ENCODE measurements at regions not wholly inside any gene's neighbourhood (a gene's known extent, or its start where the extent isn't known, plus 50 kb on each side); places are given as distances from the start of the nearest gene placed in this dataset.
"Not testable (repeated sequence)": the region's sequence is repeated elsewhere in the genome, so short reads cannot be mapped to it uniquely, and the experiment has no call there.

DNA sequence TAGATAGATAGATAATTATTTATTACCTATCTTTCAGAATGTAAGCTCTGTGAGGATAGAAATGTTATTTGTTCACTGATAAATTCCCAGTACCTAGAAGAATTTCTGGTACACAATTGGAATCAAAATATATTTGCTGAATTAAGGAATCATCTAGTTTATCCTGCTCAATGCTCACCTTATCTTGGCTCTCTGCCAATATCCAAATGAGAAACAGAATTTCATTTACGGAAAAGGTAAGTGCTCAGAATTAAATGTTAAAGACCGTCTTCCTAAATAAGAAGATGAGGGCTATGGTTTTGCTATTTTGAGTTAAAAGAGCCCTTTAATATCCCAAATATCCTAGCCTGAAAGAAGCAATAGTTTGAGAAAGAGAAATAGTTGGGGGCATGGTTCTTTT, 232.1 kb upstream of the PDE4D start:
- ATAC-seq = no peak
- DNase-seq (ENCODE audit: low spot score in 2 of 2) = no peak
- no peaks in the 10 kb centered on the region for H3K36me3 Mint-ChIP-seq
- H3K27ac Mint-ChIP-seq = no peak overlapping the region
- H3K9me3 Mint-ChIP-seq = peaks cover 16 to 17% of the 10 kb centered on the region in 2 donors

DNA sequence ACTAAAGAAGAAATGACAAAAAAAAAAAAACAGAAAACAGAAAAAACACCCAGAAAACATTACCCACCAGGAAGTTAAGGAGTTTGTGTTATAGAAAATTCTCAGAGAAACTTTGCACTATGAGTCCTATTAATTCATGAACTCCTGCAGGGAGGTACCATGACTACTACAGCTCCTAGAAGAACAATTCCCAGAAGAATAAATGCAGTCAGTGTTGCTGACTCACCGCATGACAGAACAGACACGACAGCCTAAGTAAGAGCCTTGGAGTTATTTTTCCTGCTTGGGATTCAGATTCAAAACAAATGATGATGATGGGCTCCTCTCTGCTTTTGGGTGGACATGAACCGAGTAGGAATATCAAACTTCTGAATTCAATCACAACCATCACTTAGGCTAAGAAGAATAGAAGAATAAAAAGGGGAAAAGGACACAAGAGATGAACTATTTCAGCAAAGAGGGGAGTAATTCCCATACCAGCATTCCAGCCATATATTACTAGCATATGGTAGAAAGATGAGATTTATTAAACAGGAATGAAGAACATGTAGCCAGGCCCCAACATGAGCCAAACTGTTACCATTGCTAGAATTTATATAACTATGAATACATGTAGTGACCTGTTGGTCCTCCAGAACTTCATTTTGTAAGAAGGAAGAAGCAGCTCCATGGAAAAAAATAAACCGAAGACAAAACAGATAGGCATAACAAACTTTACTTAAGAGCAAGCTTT, 209.6 kb upstream of the PDE4D start:
- Mint-ChIP-seq H3K36me3 (no peaks in the 10 kb centered on the region), H3K27ac (no peak overlapping the region), H3K9me3 (peaks cover 0 to 8% of the 10 kb centered on the region in 2 donors)
- DNase-seq (ENCODE audit: low spot score in 2 of 2) = no peak
- ATAC-seq = no peak

DNA sequence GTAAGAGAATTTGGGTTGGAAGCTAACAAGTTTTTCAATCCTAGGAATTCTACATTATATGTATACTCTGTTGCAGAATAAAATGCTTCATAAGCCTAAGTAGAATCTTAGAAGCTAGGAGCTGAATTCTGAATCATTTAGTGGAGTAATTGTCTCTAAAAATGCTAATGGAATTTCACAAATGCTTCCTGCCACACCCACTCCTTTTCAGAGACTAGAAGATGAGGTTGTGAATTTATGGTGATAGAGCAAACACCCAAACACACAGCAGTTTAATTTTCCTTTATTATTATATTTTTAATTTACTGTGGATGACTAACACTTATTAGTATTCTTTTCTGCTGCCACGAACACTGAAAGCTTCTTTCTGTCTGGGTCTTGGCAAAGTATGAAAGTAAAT, 208.0 kb upstream of the PDE4D start:
- H3K9me3 Mint-ChIP-seq = peaks cover 0 to 8% of the 10 kb centered on the region in 2 donors
- no peak for ATAC-seq
- no peak for DNase-seq (ENCODE audit: low spot score in 2 of 2)
- no peaks in the 10 kb centered on the region for H3K36me3 Mint-ChIP-seq
- H3K27ac Mint-ChIP-seq = no peak overlapping the region

DNA sequence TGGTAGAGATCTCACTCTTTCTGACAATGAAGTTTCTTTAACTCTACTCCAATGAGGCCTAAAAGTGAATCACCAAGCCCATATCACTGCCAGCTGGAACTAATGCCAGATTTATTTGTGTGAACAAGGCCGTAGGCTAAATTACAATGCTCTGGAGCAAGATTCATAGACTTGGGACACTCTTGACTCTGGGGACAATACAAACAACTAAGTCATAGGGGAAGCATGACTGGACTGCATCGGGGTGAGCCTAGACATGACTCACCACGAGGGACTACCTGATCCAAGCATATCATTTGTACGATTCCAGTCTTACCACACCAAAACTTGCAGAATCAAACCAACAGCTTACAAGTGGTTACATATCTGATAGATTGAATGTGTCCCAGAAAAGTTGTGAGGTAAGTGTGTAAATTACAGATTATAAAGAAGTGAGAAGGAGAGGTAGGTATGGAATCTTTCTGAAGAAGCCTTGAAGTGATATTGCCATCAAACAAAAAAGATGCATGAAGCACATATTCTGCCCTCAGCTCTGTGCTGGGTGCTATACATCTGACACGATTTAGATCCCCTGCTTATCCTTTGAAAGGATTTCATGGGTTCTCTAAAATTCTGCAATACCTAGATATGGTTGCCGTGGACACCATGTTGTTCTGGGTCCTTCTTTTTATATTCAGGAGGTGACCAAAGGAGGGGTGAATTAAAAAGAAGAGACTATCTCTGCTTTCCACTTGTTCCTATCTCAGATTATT, 199.3 kb upstream of the PDE4D start:
- Mint-ChIP-seq H3K9me3 (peaks cover 8 to 12% of the 10 kb centered on the region in 2 donors), H3K36me3 (no peaks in the 10 kb centered on the region), H3K27ac (no peak overlapping the region)
- ATAC-seq (no peak), DNase-seq (ENCODE audit: low spot score in 2 of 2) (no peak)

DNA sequence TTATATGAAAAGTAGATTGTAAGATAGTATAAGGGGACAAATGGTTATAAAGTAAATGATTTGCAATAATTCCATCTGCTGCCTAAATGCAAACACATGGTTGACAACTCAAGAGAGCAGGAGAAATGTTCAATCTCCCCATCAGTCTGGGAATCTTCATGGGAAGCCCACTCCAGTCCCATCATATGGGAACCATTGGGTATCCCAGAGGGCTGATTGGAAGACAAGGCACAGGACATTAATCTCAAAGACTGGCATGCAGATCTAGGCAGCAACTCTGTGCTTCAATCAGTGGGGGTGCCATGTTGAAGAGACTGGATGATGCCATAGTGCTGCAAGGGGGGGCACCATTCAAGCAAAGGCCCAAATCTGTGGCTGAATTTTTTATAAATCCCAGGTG, 193.1 kb upstream of the PDE4D start:
- DNase-seq (ENCODE audit: low spot score in 2 of 2) = no peak
- Mint-ChIP-seq H3K9me3 (peaks cover 10 to 23% of the 10 kb centered on the region in 2 donors), H3K27ac (no peak overlapping the region), H3K36me3 (no peaks in the 10 kb centered on the region)
- ATAC-seq = no peak

DNA sequence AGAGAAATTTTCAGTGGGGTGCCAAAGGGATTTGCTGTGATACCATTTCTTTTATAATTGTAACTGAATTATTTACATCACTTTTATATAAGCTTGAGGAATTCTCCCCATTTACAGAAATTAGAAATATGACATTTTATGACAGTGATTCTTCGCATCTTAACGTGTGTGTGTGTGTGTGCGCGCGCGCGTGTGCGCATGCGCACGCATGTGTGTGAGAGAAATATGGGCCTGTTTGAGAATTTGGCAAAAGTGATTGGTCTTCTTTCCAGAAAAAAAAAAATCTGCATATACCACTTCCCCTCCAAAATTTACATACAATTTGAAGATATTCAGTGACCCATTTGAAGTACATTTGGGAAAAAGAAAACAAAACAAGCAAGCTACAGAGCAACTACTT, 190.7 kb upstream of the PDE4D start:
- ATAC-seq (no peak), DNase-seq (ENCODE audit: low spot score in 2 of 2) (no peak)
- H3K9me3 Mint-ChIP-seq = peaks cover 22 to 33% of the 10 kb centered on the region in 2 donors
- H3K36me3 Mint-ChIP-seq = no peaks in the 10 kb centered on the region
- no peak overlapping the region for H3K27ac Mint-ChIP-seq

DNA sequence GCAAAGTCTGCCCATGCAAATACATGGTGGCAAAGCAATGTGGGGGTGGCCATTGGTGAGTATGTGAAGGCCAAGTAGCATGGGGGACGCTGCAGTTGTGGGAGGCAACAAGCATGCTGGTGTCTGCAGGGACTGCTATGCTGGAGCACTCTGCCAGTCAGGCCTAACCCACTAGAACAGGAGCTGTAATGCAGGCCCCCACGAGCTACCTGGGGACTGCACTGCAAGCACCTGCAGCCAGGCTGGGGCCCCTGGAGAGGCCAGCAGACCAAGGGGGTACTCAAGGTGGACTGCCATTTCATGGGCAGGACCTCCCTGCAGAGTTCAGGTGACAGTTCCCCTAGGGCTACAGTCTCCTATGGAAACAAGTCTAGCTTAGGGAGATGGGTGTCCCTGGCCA, 183.8 kb upstream of the PDE4D start:
- Mint-ChIP-seq H3K36me3 (peaks cover 0 to 8% of the 10 kb centered on the region in 2 donors), H3K9me3 (peaks cover 43 to 48% of the 10 kb centered on the region in 2 donors), H3K27ac (no peak overlapping the region)
- DNase-seq (ENCODE audit: low spot score in 2 of 2) (no peak), ATAC-seq (no peak)

DNA sequence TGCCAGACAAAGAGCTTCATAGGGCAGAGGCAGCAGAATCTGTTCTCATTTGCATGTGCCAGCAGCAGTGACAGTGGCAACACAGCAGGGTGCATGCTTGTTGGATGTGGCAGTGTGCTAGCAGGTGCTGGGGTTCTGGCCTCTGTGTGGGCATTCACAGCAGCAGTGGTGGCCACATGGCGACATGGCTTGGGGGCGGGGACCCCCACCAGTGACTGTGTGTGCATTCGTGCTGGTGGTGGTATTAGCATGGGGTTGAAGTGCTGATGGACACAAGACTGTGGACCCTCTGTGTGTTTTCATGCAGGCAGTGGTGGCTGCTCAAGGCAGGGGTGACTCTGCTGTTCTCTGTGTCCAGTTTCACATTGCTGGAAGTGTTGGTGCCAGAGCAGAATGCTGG, 183.2 kb upstream of the PDE4D start:
- ATAC-seq (no peak), DNase-seq (ENCODE audit: low spot score in 2 of 2) (no peak)
- no peak overlapping the region for H3K27ac Mint-ChIP-seq
- peaks cover 44% of the 10 kb centered on the region in 2 donors for H3K9me3 Mint-ChIP-seq
- peaks cover 0 to 8% of the 10 kb centered on the region in 2 donors for H3K36me3 Mint-ChIP-seq

DNA sequence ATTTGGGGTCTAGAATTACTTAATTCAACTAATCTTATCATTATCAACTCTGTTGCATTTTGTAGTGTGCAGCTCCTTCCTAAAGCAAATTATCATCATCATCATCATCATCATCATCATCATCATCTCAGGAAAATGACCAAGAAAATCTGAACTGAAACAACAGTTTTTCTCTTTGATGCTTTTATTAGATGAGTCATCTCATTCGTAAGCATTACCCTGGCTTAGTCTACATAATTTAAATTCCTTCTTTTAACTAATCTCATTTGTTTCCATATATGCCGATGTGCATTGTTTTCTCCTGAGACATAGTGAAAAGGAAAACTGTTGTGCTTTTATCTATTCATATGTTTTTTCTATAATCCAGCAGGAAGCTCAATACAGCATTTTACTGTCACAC, 173.0 kb upstream of the PDE4D start:
- no peak for DNase-seq (ENCODE audit: low spot score in 2 of 2)
- H3K9me3 Mint-ChIP-seq = peaks cover 4 to 21% of the 10 kb centered on the region in 2 donors
- no peaks in the 10 kb centered on the region for H3K36me3 Mint-ChIP-seq
- H3K27ac Mint-ChIP-seq = no peak overlapping the region
- ATAC-seq = no peak

DNA sequence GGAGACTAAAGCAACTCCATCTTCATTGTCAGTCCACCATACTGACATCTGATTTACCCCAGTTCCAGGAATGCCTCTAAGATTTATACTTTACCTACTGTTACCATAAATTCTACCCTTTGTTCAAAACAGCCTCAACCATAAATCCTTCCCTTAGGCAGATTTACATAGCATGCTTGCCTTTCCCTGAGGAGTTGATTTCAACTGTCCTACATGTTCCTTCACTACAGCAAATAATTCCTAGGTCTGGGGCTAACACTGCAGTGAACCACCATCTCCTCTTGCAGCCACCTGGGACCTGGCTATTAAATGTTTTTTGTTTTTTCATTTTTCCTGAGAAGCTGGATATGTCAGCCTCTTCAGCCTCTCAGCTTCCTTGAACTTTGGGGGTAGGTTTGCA, 166.9 kb upstream of the PDE4D start:
- Mint-ChIP-seq H3K27ac (no peak overlapping the region), H3K9me3 (peaks cover 13% of the 10 kb centered on the region in 2 donors), H3K36me3 (no peaks in the 10 kb centered on the region)
- DNase-seq (ENCODE audit: low spot score in 2 of 2) (no peak), ATAC-seq (no peak)

DNA sequence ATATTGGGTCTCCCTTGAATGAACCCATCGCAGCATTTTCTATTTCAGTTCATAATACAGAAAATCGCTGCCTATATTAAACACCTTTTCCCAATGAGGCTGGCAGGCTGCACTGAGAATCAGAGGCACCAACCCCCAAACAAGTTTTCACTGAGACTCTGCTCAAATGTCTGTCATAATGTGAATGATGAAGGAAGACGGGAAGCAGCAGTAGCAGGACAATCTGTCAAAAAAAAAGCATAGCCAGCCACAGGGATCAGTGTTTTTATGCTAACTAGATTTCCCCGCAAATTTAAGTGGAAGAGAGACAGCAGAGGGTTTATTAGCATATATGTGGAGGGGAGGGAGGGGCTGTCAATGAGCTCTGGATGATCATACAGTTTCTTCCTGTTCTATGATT, 162.7 kb upstream of the PDE4D start:
- ATAC-seq = no peak
- Mint-ChIP-seq H3K9me3 (peaks cover 5 to 13% of the 10 kb centered on the region in 2 donors), H3K27ac (no peak overlapping the region), H3K36me3 (no peaks in the 10 kb centered on the region)
- DNase-seq (ENCODE audit: low spot score in 2 of 2) = no peak

DNA sequence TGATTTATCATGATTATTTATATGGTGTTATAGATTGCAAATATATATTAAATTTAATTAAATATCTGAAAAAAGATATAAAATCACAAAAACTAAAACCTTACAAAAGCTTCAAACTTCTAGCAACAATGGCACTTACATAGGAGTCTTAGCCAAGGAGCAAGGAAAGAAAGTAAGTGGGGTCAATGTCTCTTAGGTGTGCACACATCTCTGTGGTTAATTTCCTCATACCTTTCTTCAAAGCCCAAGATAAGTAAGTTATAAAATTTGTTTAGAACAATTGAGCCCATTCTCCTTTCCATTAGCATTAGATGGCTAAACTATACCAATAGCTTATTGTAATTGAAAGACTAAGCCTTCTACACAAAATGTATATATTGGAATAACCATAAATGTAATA, 161.6 kb upstream of the PDE4D start:
- no peak overlapping the region for H3K27ac Mint-ChIP-seq
- DNase-seq (ENCODE audit: low spot score in 2 of 2) (no peak), ATAC-seq (no peak)
- peaks cover 7 to 15% of the 10 kb centered on the region in 2 donors for H3K9me3 Mint-ChIP-seq
- peaks cover 0 to 7% of the 10 kb centered on the region in 2 donors for H3K36me3 Mint-ChIP-seq

DNA sequence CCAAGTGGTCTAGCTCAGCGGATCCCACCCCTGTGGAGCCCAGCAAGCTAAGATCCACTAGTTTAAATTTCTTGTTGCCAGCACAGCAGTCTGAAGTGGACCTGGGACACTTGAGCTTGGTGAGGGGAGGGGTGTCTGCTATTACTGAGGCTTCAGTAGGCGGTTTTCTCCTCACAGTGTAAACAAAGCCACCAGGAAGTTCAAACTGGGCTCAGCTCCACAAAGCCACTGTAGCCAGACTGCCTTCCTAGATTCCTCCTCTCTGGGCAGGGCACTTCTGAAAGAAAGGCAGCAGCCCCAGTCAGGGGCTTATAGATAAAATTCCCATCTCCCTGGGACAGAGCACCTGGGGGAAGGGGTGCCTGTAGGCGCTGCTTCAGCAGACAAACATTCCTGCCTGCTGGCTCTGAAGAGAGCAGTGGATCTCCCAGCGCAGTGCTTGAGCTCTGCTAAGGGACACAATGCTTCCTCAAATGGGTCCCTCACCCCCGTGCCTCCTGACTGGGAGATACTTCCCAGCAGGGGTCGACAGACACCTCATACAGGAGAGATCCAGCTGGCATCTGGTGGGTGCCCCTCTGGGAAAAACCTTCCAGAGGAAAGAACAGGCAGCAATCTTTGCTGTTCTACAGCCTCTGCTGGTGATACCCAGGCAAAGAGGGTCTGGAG, 148.6 kb upstream of the PDE4D start:
- not testable (repeated sequence) for H3K36me3 Mint-ChIP-seq; ATAC-seq; DNase-seq (ENCODE audit: low spot score in 2 of 2); H3K9me3 Mint-ChIP-seq; H3K27ac Mint-ChIP-seq

DNA sequence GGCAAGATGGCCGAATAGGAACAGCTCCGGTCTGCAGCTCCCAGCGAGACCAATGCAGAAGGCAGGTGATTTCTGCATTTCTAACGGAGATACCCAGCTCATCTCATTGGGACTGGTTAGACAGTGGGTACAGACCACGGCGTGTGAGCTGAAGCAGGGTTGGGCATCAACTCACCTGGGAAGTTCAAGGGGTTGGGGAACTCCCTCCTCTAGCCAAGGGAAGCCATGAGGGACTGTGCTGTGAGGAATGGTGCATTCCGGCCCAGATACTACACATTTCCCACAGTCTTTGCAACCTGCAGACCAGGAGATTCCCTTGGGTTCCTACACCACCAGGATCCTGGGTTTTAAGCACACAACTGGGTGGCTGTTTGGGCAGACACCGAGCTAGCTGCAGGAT, 148.0 kb upstream of the PDE4D start:
- H3K9me3 Mint-ChIP-seq; H3K27ac Mint-ChIP-seq; DNase-seq (ENCODE audit: low spot score in 2 of 2); ATAC-seq; H3K36me3 Mint-ChIP-seq: not testable (repeated sequence)

DNA sequence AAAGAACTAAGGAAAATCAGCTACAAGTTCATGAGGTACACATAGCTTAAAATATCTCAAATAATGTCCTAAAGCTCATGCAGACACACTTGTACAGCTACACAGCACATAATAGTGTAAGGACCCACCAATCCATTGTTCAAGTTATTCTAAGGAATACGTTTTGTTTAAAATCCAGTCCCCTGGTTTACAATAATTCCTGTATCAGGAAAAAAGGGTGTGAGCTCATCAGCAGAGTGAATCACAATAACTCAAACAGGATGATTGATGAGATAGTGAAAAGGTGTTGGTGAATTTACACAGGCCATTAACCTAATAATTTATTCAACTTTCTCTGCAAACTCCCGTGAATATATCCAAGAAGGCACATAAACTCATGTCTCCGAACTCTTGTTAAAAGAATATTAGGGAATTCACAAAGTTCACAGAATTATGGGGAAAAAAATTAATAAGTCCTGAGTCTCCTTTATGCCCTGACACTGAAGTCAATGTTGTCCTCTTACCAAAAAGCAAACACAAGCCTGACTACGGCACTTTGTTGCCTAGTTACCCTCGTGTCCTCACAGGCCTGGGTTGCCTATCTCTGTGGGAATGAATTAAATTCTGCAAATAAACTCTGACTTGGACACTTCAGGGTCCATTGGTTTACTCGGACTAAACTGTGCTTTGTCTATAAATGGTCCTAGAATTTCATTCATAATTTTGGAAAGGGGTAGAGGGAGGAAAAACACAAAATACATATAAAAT, 142.8 kb upstream of the PDE4D start:
- H3K9me3 Mint-ChIP-seq = peaks cover 5 to 10% of the 10 kb centered on the region in 2 donors
- H3K27ac Mint-ChIP-seq = no peak overlapping the region
- no peaks in the 10 kb centered on the region for H3K36me3 Mint-ChIP-seq
- ATAC-seq (no peak), DNase-seq (ENCODE audit: low spot score in 2 of 2) (no peak)

DNA sequence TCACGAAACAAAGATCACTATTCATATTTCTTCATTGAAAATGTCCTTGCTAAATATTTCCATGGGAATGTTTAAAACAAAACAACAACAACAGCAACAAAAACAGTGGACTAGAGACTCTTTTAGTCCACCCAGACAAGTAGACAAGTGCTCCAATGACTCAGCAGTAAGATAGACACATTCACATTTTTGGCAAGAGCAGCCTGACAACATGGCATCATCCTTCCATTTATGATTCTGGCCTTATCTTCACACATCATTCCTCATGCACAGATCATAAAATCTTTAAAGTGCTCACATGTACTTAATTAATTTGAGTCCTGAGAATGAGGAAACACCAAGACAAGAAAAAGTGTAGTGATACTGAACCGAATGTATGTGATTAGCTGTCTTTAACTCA, 132.6 kb upstream of the PDE4D start:
- no peaks in the 10 kb centered on the region for H3K36me3 Mint-ChIP-seq
- DNase-seq (ENCODE audit: low spot score in 2 of 2) (no peak), ATAC-seq (no peak)

DNA sequence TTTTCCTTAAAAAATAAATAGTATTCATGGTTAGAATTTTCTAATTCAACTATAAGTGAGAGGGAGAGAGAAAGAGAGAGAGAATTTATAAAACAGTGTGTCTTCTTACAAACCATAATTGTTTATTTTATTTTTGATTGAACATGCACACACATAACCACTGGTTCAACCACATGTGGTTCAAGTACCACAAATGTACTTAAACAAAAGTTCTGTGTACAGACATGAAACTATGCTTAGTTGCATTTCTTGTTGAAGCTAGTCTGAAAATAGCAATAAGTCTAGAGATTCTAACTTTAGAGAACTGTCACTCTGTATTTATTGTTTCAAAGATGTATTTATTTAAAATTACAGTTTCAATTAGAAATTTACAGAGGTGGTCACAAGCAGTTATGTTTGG, 130.6 kb upstream of the PDE4D start:
- ATAC-seq = no peak
- DNase-seq (ENCODE audit: low spot score in 2 of 2) = no peak
- no peaks in the 10 kb centered on the region for H3K36me3 Mint-ChIP-seq
- H3K27ac Mint-ChIP-seq = no peak overlapping the region
- peaks cover 11% of the 10 kb centered on the region in 2 donors for H3K9me3 Mint-ChIP-seq

More for the DNA sequence above, 132.6 kb upstream of the PDE4D start:
- H3K27ac Mint-ChIP-seq = no peak overlapping the region
- peaks cover 11% of the 10 kb centered on the region in 2 donors for H3K9me3 Mint-ChIP-seq
